Right atrium auricular region (tissue), 2 donors: ENCODE measurements at regions not wholly inside any gene's neighbourhood (a gene's known extent, or its start where the extent isn't known, plus 50 kb on each side); places are given as distances from the start of the nearest gene placed in this dataset.

Experiments
- DNase-seq: peaks from one replicate; pipeline ENCODE4 v3.0.0-alpha.2; 2019; ENCODE audit warnings: low spot score
- H3K27ac ChIP-seq, 2 donors: fragments of 200-600 bp; sonication (generic); 1 replicate in 1 of 2; 2 replicates in 1 of 2; pipeline ENCODE4 v1.5.1; 2016 to 2019
- H3K27me3 ChIP-seq, 2 donors: fragments of 200-600 bp; sonication (generic); one replicate each; pipeline versions ENCODE4 v1.5.1 to v1.6.0; 2017 to 2019
- H3K36me3 ChIP-seq: fragments of 200-600 bp; sonication (generic); one replicate; pipeline ENCODE4 v1.5.1; 2016
- H3K4me1 ChIP-seq, 2 donors: fragments of 200-600 bp; sonication (generic); one replicate each; pipeline versions ENCODE4 v1.5.1 to v1.6.0; 2017 to 2019
- H3K4me3 ChIP-seq, 2 donors: fragments of 200-600 bp; sonication (generic); 1 replicate in 1 of 2; 2 replicates in 1 of 2; pipeline ENCODE4 v1.5.1; 2017 to 2019; ENCODE audit warnings: mild to moderate bottlenecking in 1 of 2, moderate library complexity in 1 of 2
- H3K9me3 ChIP-seq, 2 donors: fragments of 200-600 bp; sonication (generic); one replicate each; pipeline ENCODE4 v1.5.1; 2019
- CTCF ChIP-seq, 2 donors: fragments of 200-600 bp; sonication (generic); IDR thresholded peaks; one replicate each; pipeline ENCODE4 v1.5.1; 2019; ENCODE audit warnings: antibody characterized with exemption in 2 of 2

DNA sequence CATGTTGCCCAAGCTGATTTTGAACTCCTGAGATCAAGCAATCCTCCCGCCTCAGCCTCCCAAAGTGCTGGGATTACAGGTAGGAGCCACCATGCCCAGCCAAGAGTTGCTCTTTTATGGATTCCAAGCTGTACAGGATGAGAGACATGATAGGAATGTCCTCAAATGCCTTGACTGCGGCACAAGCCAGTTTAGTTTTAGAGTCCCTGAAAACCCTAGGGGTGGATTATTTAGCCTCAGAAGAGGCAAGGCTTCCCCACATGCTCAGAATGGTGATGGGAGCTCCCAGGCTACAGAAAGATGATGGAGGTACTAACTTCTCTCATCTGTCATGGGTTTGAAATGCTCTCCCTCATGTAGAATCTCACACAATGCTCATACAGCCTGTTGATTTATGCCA lies 192.1 kb upstream of the ADRA1D start:
- DNase-seq = no peak
- no peak overlapping the region for H3K27ac ChIP-seq
- no peak overlapping the region for H3K4me3 ChIP-seq
- peaks cover 0 to 3% of the 10 kb centered on the region in 2 donors for H3K9me3 ChIP-seq
- no peaks in the 10 kb centered on the region for H3K36me3 ChIP-seq
- TF ChIP-seq CTCF (IDR thresholded peaks at IDR 0.05) = no peak
- H3K27me3 ChIP-seq = no peaks in the 10 kb centered on the region
- H3K4me1 ChIP-seq = no peaks in the 10 kb centered on the region

- no peak overlapping the region for H3K4me3 ChIP-seq
- DNase-seq = no peak
- no peaks in the 10 kb centered on the region for H3K4me1 ChIP-seq
- no peaks in the 10 kb centered on the region for H3K27me3 ChIP-seq
- no peaks in the 10 kb centered on the region for H3K36me3 ChIP-seq
- no peak overlapping the region for H3K27ac ChIP-seq
- TF ChIP-seq CTCF (IDR thresholded peaks at IDR 0.05) = no peak
- H3K9me3 ChIP-seq = peaks cover 0 to 3% of the 10 kb centered on the region in 2 donors
These were observed 190.4 kb upstream of the ADRA1D start for GRCh38 chr20:4439461-4439860.

DNA sequence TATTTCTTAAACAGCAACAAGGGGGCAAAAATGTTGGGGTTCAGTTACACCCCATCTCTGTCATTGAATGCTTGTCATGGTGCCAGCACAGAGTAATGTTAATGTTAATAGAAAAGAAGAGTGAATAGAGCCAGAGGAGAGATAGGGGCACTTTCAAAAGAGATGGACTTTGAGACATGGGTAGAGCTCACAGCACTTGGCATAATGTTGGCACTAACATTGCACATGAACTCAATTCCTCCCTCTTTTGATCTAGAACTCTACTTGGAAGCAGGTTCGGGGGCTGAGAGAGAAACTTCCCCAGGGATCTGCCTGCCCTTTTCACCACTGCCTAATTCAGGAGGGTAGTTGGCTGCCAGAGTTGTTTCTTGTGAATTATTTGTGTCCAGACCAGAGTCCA lies 188.0 kb upstream of the ADRA1D start:
- no peak for DNase-seq
- TF ChIP-seq CTCF (IDR thresholded peaks at IDR 0.05) = no peak

DNA sequence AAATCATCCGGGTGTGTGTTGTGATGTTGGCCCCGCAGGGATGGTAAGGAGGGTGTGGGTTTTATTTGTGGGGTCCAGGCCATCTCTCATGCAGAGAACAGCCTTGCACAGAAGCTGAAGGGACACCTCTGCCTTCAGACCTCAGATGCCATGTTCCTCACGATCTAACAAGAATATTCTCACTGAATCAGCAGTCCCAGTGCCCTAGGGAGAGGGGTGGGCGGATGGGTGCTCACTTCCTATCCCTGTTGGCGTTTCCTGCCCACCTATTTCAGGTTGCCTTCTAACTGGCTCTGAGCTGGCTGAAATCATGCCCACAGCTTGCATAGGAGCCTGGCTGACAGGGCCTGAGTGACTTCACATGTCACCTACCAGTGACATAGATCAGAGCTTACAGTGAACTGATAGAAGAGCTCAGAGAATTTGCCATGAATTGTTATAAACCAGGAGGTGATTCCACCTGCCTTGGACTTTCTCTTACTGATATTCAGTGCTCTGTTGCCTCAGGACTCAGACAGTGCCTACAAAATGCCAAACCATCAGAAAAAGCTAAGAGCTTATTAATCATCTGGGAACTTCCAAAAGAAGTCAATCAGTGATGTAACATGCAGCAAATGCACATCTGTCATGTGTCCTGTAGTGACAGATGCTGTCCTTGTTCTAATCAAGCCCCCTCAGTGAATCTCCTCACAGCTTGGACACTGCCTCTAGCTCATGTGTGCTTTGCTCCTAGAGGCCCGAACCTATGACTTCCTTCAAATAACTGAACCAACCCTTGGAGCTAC lies 186.8 kb upstream of the ADRA1D start:
- DNase-seq = no peak
- Histone ChIP-seq H3K9me3 (no peaks in the 10 kb centered on the region), H3K4me1 (no peaks in the 10 kb centered on the region), H3K4me3 (no peak overlapping the region), H3K27ac (no peak overlapping the region), H3K27me3 (no peaks in the 10 kb centered on the region), H3K36me3 (no peaks in the 10 kb centered on the region)
- no peak for TF ChIP-seq CTCF (IDR thresholded peaks at IDR 0.05)

More for the DNA sequence above, 188.0 kb upstream of the ADRA1D start:
- Histone ChIP-seq H3K27me3 (no peaks in the 10 kb centered on the region), H3K27ac (no peak overlapping the region), H3K4me3 (no peak overlapping the region), H3K36me3 (no peaks in the 10 kb centered on the region), H3K9me3 (no peaks in the 10 kb centered on the region), H3K4me1 (no peaks in the 10 kb centered on the region)

DNA sequence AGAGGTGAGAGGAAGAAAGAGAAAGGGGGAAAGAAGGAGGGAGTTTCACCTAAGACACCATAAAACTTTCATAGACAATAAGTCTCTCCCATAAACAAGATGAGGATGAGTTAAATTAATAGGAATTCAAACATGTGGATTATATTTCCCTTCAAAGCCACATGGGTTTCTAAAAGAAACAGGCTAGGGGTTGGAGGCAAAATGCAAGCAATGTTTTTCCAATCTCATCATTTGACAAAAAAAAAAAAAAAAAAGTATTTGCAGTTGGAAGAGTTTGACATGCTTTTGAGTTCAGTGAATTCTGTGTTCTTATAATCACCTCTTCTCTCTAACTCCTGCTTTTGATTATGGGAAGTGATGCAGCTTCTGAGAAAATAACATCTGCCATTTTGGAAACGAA lies 186.1 kb upstream of the ADRA1D start:
- H3K4me3 ChIP-seq = no peak overlapping the region
- DNase-seq = no peak
- no peaks in the 10 kb centered on the region for H3K36me3 ChIP-seq
- H3K27me3 ChIP-seq = no peaks in the 10 kb centered on the region
- no peak overlapping the region for H3K27ac ChIP-seq
- H3K9me3 ChIP-seq = no peaks in the 10 kb centered on the region
- no peaks in the 10 kb centered on the region for H3K4me1 ChIP-seq
- no peak for TF ChIP-seq CTCF (IDR thresholded peaks at IDR 0.05)

DNA sequence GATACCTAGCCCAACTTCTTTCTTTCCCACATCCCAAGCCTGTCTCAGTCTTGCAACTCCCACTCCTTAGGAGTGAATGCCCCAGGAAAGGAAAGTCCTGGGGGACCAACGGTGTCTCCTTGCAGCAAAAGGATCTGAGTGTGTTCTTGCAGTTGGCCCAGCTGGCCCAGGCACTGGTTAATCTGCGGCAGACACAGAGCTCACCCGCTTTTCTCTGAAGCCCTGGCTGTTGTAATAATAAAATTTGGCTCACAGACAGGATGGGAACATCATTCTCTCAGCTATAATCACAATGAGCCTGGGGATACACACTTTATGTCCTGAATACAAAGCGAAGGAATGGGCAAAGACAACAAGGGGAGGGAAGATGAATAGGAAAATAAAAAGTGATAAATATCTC lies 185.6 kb upstream of the ADRA1D start:
- Histone ChIP-seq H3K27me3 (no peaks in the 10 kb centered on the region), H3K4me1 (no peaks in the 10 kb centered on the region), H3K36me3 (no peaks in the 10 kb centered on the region), H3K27ac (no peak overlapping the region), H3K9me3 (no peaks in the 10 kb centered on the region), H3K4me3 (no peak overlapping the region)
- no peak for TF ChIP-seq CTCF (IDR thresholded peaks at IDR 0.05)
- no peak for DNase-seq
